ENCODE measurements at regions not wholly inside any gene's neighbourhood (a gene's known extent, or its start where the extent isn't known, plus 50 kb on each side); places are given as distances from the start of the nearest gene placed in this dataset.

GRCh38 chr1:34286511-34286910 lies 109.8 kb downstream of the C1orf94 start:
- Histone ChIP-seq H3K4me2 (ENCODE audit: extremely low read depth, insufficient read depth, low read length) (no peak overlapping the region), H4K20me1 (ENCODE audit: control insufficient read depth, extremely low read depth, insufficient read depth, low read length) (no peaks in the 10 kb centered on the region), H3K4me3 (replicated peaks in 1 of 4; ENCODE audit: control extremely low read depth in 1 of 4, insufficient read depth in 1 of 4, low read depth in 3 of 4, low read length in 4 of 4) (no peak overlapping the region), H3K36me3 (ENCODE audit: control insufficient read depth, insufficient read depth, low read length) (no peaks in the 10 kb centered on the region), H3K9ac (ENCODE audit: insufficient read depth, low read length) (no peak overlapping the region), H3K9me3 (ENCODE audit: control insufficient read depth, insufficient read depth, low read depth, low read length) (no peaks in the 10 kb centered on the region), H3K79me2 (ENCODE audit: control insufficient read depth, insufficient read depth, low read length) (no peaks in the 10 kb centered on the region), H3K4me1 (ENCODE audit: control insufficient read depth, extremely low read depth, insufficient read depth, low read length) (no peaks in the 10 kb centered on the region), H3K27me3 (ENCODE audit: control insufficient read depth, insufficient read depth, low read length) (peaks cover 2% of the 10 kb centered on the region), H2AFZ (ENCODE audit: low read length) (no peak overlapping the region), H3K27ac (ENCODE audit: insufficient read depth, low read length) (no peak overlapping the region)
- no peak for DNase-seq (ENCODE audit: low read depth in 2 of 2)
- TF ChIP-seq EZH2 (IDR thresholded peaks at IDR 0.05; ENCODE audit: low read length, missing control alignments) (no peak), CTCF (conservative IDR thresholded peaks at IDR 0.05 in 1 of 2, IDR thresholded peaks at IDR 0.05 in 1 of 2; ENCODE audit: low read depth in 1 of 2, low read length in 2 of 2) (no peak)

- no peak overlapping the region for H3K4me2 ChIP-seq (ENCODE audit: extremely low read depth, insufficient read depth, low read length)
- H3K27ac ChIP-seq (ENCODE audit: insufficient read depth, low read length), result no peak overlapping the region
- H3K27me3 ChIP-seq (ENCODE audit: control insufficient read depth, insufficient read depth, low read length), result no peaks in the 10 kb centered on the region
- no peak overlapping the region for H2AFZ ChIP-seq (ENCODE audit: low read length)
- no peak overlapping the region for H3K9ac ChIP-seq (ENCODE audit: insufficient read depth, low read length)
- DNase-seq (ENCODE audit: low read depth in 2 of 2), result no peak
- H3K9me3 ChIP-seq (ENCODE audit: control insufficient read depth, insufficient read depth, low read depth, low read length), result no peaks in the 10 kb centered on the region
- H3K4me1 ChIP-seq (ENCODE audit: control insufficient read depth, extremely low read depth, insufficient read depth, low read length), result no peaks in the 10 kb centered on the region
- H3K79me2 ChIP-seq (ENCODE audit: control insufficient read depth, insufficient read depth, low read length), result no peaks in the 10 kb centered on the region
- H3K4me3 ChIP-seq (replicated peaks in 1 of 4; ENCODE audit: control extremely low read depth in 1 of 4, insufficient read depth in 1 of 4, low read depth in 3 of 4, low read length in 4 of 4), result no peak overlapping the region
- TF ChIP-seq EZH2 (IDR thresholded peaks at IDR 0.05; ENCODE audit: low read length, missing control alignments), result no peak
- no peak for TF ChIP-seq CTCF (conservative IDR thresholded peaks at IDR 0.05 in 1 of 2, IDR thresholded peaks at IDR 0.05 in 1 of 2; ENCODE audit: low read depth in 1 of 2, low read length in 2 of 2)
- H4K20me1 ChIP-seq (ENCODE audit: control insufficient read depth, extremely low read depth, insufficient read depth, low read length), result no peaks in the 10 kb centered on the region
- no peaks in the 10 kb centered on the region for H3K36me3 ChIP-seq (ENCODE audit: control insufficient read depth, insufficient read depth, low read length)
Observed at GRCh38 chr1:34290831-34291230, 114.1 kb downstream of the C1orf94 start.

GRCh38 chr1:34292472-34292871 lies 115.8 kb downstream of the C1orf94 start:
- TF ChIP-seq EZH2 (IDR thresholded peaks at IDR 0.05; ENCODE audit: low read length, missing control alignments), result no peak
- H3K4me3 ChIP-seq (replicated peaks in 1 of 4; ENCODE audit: control extremely low read depth in 1 of 4, insufficient read depth in 1 of 4, low read depth in 3 of 4, low read length in 4 of 4), result no peak overlapping the region
- no peaks in the 10 kb centered on the region for H3K4me1 ChIP-seq (ENCODE audit: control insufficient read depth, extremely low read depth, insufficient read depth, low read length)

More at GRCh38 chr1:34292472-34292871, 115.8 kb downstream of the C1orf94 start:
- H3K4me2 ChIP-seq (ENCODE audit: extremely low read depth, insufficient read depth, low read length), result no peak overlapping the region
- H3K27ac ChIP-seq (ENCODE audit: insufficient read depth, low read length), result no peak overlapping the region
- H3K27me3 ChIP-seq (ENCODE audit: control insufficient read depth, insufficient read depth, low read length), result no peaks in the 10 kb centered on the region
- no peaks in the 10 kb centered on the region for H3K36me3 ChIP-seq (ENCODE audit: control insufficient read depth, insufficient read depth, low read length)
- no peak for DNase-seq (ENCODE audit: low read depth in 2 of 2)
- H3K9ac ChIP-seq (ENCODE audit: insufficient read depth, low read length), result no peak overlapping the region
- H3K9me3 ChIP-seq (ENCODE audit: control insufficient read depth, insufficient read depth, low read depth, low read length), result no peaks in the 10 kb centered on the region
- H3K79me2 ChIP-seq (ENCODE audit: control insufficient read depth, insufficient read depth, low read length), result no peaks in the 10 kb centered on the region
- no peaks in the 10 kb centered on the region for H4K20me1 ChIP-seq (ENCODE audit: control insufficient read depth, extremely low read depth, insufficient read depth, low read length)
- H2AFZ ChIP-seq (ENCODE audit: low read length), result no peak overlapping the region
